ENCODE measurements at regions not wholly inside any gene's neighbourhood (a gene's known extent, or its start where the extent isn't known, plus 50 kb on each side); places are given as distances from the start of the nearest gene placed in this dataset.

GRCh38 chr4:61004651-61005170 lies 195.4 kb upstream of the ADGRL3 start:
- ChIA-PET RAD21 (ENCODE audit: unreplicated experiment) (no interaction called here), POLR2A (no interaction called here), CTCF (no interaction called here), SMC1A (ENCODE audit: uncharacterized antibody, unreplicated experiment) (no interaction called here)
- no peaks in the 10 kb centered on the region for H4K20me1 ChIP-seq (ENCODE audit: control insufficient read depth, insufficient read depth)
- H3K4me1 ChIP-seq (ENCODE audit: control insufficient read depth, insufficient read depth, low read length), result no peaks in the 10 kb centered on the region
- no peak overlapping the region for H3K27ac ChIP-seq (ENCODE audit: control insufficient read depth, insufficient read depth)
- DNase-seq (ENCODE audit: low read depth, low spot score) (no peak), ATAC-seq (no peak), FAIRE-seq (no peak)
- TF ChIP-seq PAX5 (IDR thresholded peaks at IDR 0.05; ENCODE audit: borderline replicate concordance, low read depth, low read length) (no peak), USF1 (IDR thresholded peaks at IDR 0.05; ENCODE audit: borderline replicate concordance, extremely low read length, insufficient read depth, low read depth, low read length) (no peak), CEBPB (IDR thresholded peaks at IDR 0.05; ENCODE audit: borderline replicate concordance in 1 of 2, low read depth in 2 of 2, low read length in 2 of 2) (no peak), ELK1 (IDR thresholded peaks at IDR 0.05; ENCODE audit: low read depth, low read length) (no peak), STAT1 (conservative IDR thresholded peaks at IDR 0.05) (no peak), SIN3A (IDR thresholded peaks at IDR 0.05; ENCODE audit: low read depth, low read length) (no peak), MEF2A (IDR thresholded peaks at IDR 0.05; ENCODE audit: insufficient read depth, low read depth, low read length) (no peak)
- TF ChIP-seq, protein P1, sequence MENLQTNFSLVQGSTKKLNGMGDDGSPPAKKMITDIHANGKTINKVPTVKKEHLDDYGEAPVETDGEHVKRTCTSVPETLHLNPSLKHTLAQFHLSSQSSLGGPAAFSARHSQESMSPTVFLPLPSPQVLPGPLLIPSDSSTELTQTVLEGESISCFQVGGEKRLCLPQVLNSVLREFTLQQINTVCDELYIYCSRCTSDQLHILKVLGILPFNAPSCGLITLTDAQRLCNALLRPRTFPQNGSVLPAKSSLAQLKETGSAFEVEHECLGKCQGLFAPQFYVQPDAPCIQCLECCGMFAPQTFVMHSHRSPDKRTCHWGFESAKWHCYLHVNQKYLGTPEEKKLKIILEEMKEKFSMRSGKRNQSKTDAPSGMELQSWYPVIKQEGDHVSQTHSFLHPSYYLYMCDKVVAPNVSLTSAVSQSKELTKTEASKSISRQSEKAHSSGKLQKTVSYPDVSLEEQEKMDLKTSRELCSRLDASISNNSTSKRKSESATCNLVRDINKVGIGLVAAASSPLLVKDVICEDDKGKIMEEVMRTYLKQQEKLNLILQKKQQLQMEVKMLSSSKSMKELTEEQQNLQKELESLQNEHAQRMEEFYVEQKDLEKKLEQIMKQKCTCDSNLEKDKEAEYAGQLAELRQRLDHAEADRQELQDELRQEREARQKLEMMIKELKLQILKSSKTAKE (IDR thresholded peaks at IDR 0.05; ENCODE audit: low read depth, poor library complexity, severe bottlenecking), result no peak
- TF ChIP-seq, protein P2, sequence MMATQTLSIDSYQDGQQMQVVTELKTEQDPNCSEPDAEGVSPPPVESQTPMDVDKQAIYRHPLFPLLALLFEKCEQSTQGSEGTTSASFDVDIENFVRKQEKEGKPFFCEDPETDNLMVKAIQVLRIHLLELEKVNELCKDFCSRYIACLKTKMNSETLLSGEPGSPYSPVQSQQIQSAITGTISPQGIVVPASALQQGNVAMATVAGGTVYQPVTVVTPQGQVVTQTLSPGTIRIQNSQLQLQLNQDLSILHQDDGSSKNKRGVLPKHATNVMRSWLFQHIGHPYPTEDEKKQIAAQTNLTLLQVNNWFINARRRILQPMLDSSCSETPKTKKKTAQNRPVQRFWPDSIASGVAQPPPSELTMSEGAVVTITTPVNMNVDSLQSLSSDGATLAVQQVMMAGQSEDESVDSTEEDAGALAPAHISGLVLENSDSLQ (IDR thresholded peaks at IDR 0.05), result no peak
- WGBS (ENCODE audit: insufficient coverage, insufficient replicate concordance, low lambda C conversion rate, missing lambda C conversion rate), result 6% methylated on average over 1 of the region's 1 CpG
- H3K4me3 ChIP-seq, result no peak overlapping the region
- no peak overlapping the region for H2AFZ ChIP-seq (ENCODE audit: control insufficient read depth, low read depth, low read length)
- intact Hi-C loops (cut with micrococcal nuclease; ENCODE audit: unreplicated experiment), result no loop called here
- no peaks in the 10 kb centered on the region for H3K36me3 ChIP-seq (ENCODE audit: control insufficient read depth in 2 of 2, insufficient read depth in 2 of 2, low read length in 1 of 2)
- no peaks in the 10 kb centered on the region for H3K9me3 ChIP-seq (replicated peaks; ENCODE audit: control insufficient read depth, insufficient read depth, low read length)
- no peaks in the 10 kb centered on the region for H3K79me2 ChIP-seq (ENCODE audit: control insufficient read depth, insufficient read depth, low read length)
- in situ Hi-C loops (cut with MboI), result no loop called here
- H3K4me2 ChIP-seq (ENCODE audit: control insufficient read depth, insufficient read depth), result no peak overlapping the region
- H3K9ac ChIP-seq (ENCODE audit: control insufficient read depth, insufficient read depth, low read length), result no peak overlapping the region
- no peaks in the 10 kb centered on the region for H3K27me3 ChIP-seq (replicated peaks in 1 of 2; ENCODE audit: control insufficient read depth in 2 of 2, insufficient read depth in 2 of 2, low read length in 1 of 2)
- BruUV-seq (replicated peaks), result no TSS peak

Data from GM12878 (cell line).